ENCODE measurements at regions not wholly inside any gene's neighbourhood (a gene's known extent, or its start where the extent isn't known, plus 50 kb on each side); places are given as distances from the start of the nearest gene placed in this dataset.

GRCh38 chr14:87696485-87696884, 296.5 kb downstream of the GALC start:
- in situ Hi-C loops (cut with MboI; ENCODE audit: low sequenced_read_pairs): no loop called here
- no TSS peak for BruUV-seq (replicated peaks)

More at GRCh38 chr14:87696485-87696884, 296.5 kb downstream of the GALC start:
- no peak for ATAC-seq (ENCODE audit: low read depth)
- H4K8ac ChIP-seq (ENCODE audit: low read depth in 2 of 2, low read length in 2 of 2): no peak overlapping the region
- no peak overlapping the region for H2BK15ac ChIP-seq (ENCODE audit: low read depth, low read length)
- no peak overlapping the region for H2AFZ ChIP-seq (replicated peaks; ENCODE audit: low read length, poor library complexity)
- no peak overlapping the region for H3K4me2 ChIP-seq (ENCODE audit: low read depth, low read length)
- H4K20me1 ChIP-seq (ENCODE audit: insufficient read depth, low read length): no peaks in the 10 kb centered on the region
- no peak overlapping the region for H3K14ac ChIP-seq (replicated peaks; ENCODE audit: low read depth, low read length)
- no peak overlapping the region for H3K18ac ChIP-seq (ENCODE audit: low read depth, low read length)
- no peaks in the 10 kb centered on the region for H3K27me3 ChIP-seq (ENCODE audit: control insufficient read depth, insufficient read depth, low read length)
- ChIA-PET CTCF (no interaction called here), POLR2A (ENCODE audit: unreplicated experiment) (no interaction called here)
- H3K23ac ChIP-seq (ENCODE audit: low read depth, low read length): no peak overlapping the region
- no peak overlapping the region for H3K27ac ChIP-seq (ENCODE audit: insufficient read depth, low read length)
- H2BK5ac ChIP-seq (ENCODE audit: low read depth, low read length, poor library complexity, severe bottlenecking): no peak overlapping the region
- TF ChIP-seq MAFK (IDR thresholded peaks at IDR 0.05; ENCODE audit: low read depth, low read length) (no peak), MAZ (IDR thresholded peaks at IDR 0.05; ENCODE audit: borderline replicate concordance, low read depth, low read length) (no peak), USF2 (IDR thresholded peaks at IDR 0.05; ENCODE audit: low read depth, low read length) (no peak), RFX5 (IDR thresholded peaks at IDR 0.05; ENCODE audit: low read depth, low read length) (no peak), SMC3 (IDR thresholded peaks at IDR 0.05; ENCODE audit: low read depth, low read length) (no peak), NFE2L2 (IDR thresholded peaks at IDR 0.05; ENCODE audit: low read depth, low read length) (no peak), MXI1 (IDR thresholded peaks at IDR 0.05; ENCODE audit: borderline replicate concordance, low read depth, low read length) (no peak), ELK1 (IDR thresholded peaks at IDR 0.05; ENCODE audit: borderline replicate concordance, low read depth, low read length) (no peak), RAD21 (IDR thresholded peaks at IDR 0.05; ENCODE audit: low read length) (no peak), RCOR1 (IDR thresholded peaks at IDR 0.05; ENCODE audit: insufficient replicate concordance, low read length) (no peak), CTCF (conservative IDR thresholded peaks at IDR 0.05; ENCODE audit: low read depth, low read length) (no peak), POLR2A (IDR thresholded peaks at IDR 0.05; ENCODE audit: low read depth, low read length) (no peak), CHD1 (IDR thresholded peaks at IDR 0.05; ENCODE audit: low read depth, low read length) (no peak), FOS (IDR thresholded peaks at IDR 0.05; ENCODE audit: low read depth, low read length) (no peak), CEBPB (IDR thresholded peaks at IDR 0.05; ENCODE audit: low read depth, low read length) (no peak), BHLHE40 (IDR thresholded peaks at IDR 0.05; ENCODE audit: low read depth, low read length) (no peak)
- no peaks in the 10 kb centered on the region for H3K9me1 ChIP-seq (ENCODE audit: insufficient read depth, low read length)
- intact Hi-C loops (cut with micrococcal nuclease): no loop called here
- no peak overlapping the region for H4K91ac ChIP-seq (ENCODE audit: insufficient read depth, low read depth, low read length)
- H2AK5ac ChIP-seq (ENCODE audit: low read depth, low read length): no peak overlapping the region
- DNase-seq: no peak
- no CpG with 5 or more reads among the region's 1 CpG for WGBS, 2 experiments (ENCODE audit: extremely low coverage in 2 of 2, insufficient read length in 1 of 2)
- no peak overlapping the region for H3K9ac ChIP-seq (ENCODE audit: low read depth, low read length)
- H4K5ac ChIP-seq (ENCODE audit: low read depth, low read length): no peak overlapping the region
- H3K4me1 ChIP-seq (ENCODE audit: control insufficient read depth, insufficient read depth, low read length): no peaks in the 10 kb centered on the region
- H2BK120ac ChIP-seq (ENCODE audit: low read depth, low read length): no peak overlapping the region
- H2BK20ac ChIP-seq (ENCODE audit: low read depth, low read length): no peak overlapping the region
- no peak overlapping the region for H3K56ac ChIP-seq (ENCODE audit: extremely low read depth, insufficient read depth, low read length)
- no peak overlapping the region for H3K4ac ChIP-seq (ENCODE audit: low read depth, low read length)
- H2AK9ac ChIP-seq (replicated peaks; ENCODE audit: low read depth, low read length, poor library complexity): no peak overlapping the region
- peaks cover 20% of the 10 kb centered on the region for H3K9me3 ChIP-seq (ENCODE audit: control insufficient read depth, insufficient read depth, low read length)
- dilution Hi-C loops (cut with HindIII; ENCODE audit: low sequenced_read_pairs, unreplicated experiment): no loop called here
- no peaks in the 10 kb centered on the region for H3K79me1 ChIP-seq (ENCODE audit: low read depth in 1 of 2, low read length in 2 of 2)
- no peak overlapping the region for H3K4me3 ChIP-seq (ENCODE audit: insufficient read depth, low read depth, low read length)
- H3K36me3 ChIP-seq (ENCODE audit: control insufficient read depth, insufficient read depth, low read length): no peaks in the 10 kb centered on the region

Measured in IMR-90 (cell line).